Activated T-helper 1 cell treated with anti-CD3 and anti-CD28 coated beads, Interleukin-2, amount 50 U/mL, for 16 hours (primary cell): ENCODE measurements at regions not wholly inside any gene's neighbourhood (a gene's known extent, or its start where the extent isn't known, plus 50 kb on each side); places are given as distances from the start of the nearest gene placed in this dataset.
"Not testable (repeated sequence)": the region's sequence is repeated elsewhere in the genome, so short reads cannot be mapped to it uniquely, and the experiment has no call there.

ENCODE experiments used
- DNase-seq, 2 donors: peaks; one replicate each; pipeline ENCODE4 v3.0.0-alpha.2; 2020; ENCODE audit warnings: low read depth in 1 of 2, low spot score in 1 of 2

DNA sequence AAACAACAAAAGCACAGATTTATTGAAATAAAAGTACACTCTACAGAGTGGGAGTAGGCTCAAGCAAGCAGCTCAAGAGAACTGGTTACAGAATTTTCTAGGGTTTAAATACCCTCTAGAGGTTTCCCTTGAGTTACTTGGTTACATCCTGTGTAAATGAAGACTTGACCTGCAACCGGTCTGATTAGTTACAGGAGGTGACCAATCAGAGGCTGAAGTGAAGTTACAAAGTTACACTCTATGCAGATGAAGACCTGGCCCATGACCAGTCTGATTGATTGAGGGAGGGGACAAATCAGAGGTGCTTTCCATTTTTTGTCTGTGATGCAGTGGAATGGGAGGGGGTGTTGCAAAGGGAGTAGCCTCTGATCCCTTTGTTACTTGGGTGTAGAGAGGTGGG, 723.4 kb downstream of the ZPLD1 start:
- no peak for DNase-seq

- no peak for DNase-seq
Observed at GRCh38 chr3:103166890-103167289, 732.1 kb downstream of the ZPLD1 start.

- no peak for DNase-seq
Observed at GRCh38 chr3:103167850-103168249, 733.0 kb downstream of the ZPLD1 start.

- no peak for DNase-seq
Observed at GRCh38 chr3:103169289-103169688, 734.5 kb downstream of the ZPLD1 start.

DNA sequence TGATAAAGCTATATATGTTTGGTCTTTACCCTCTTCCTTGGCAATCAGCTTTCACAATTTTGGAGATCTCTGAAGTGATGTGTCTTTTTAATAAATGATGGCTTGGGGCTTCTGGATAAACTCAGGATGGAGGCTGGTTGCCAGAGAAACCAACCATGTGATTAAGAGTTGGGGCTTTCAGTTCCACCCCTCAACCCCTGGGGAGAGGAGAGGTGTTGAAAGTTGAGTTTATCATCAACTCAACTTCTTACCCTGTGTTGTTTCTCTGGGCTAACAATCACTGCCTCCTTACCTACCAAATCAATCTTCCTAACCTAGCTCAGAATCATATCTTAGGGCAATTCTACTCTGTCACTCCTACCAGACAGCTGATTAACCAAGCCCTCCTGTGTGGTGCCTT, 735.8 kb downstream of the ZPLD1 start:
- DNase-seq = no peak

DNA sequence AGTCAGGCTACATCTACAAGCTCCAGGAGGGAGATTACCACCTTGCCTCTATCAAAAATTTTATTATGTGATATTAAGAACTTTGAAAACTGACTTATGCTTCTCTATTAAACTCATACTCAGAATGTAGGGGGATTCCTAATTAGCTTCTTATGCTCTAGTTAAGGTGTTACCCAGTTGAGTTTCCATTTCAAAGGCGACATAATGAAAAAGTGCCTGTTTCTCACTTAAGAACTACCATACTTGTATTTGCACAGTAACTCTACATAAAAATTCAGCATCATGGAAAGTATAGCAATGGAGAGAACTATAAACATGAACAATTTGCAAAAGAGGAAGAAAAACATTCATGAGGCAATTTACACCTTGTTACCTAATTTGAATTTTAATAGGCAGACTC, 739.1 kb downstream of the ZPLD1 start:
- DNase-seq = no peak

DNA sequence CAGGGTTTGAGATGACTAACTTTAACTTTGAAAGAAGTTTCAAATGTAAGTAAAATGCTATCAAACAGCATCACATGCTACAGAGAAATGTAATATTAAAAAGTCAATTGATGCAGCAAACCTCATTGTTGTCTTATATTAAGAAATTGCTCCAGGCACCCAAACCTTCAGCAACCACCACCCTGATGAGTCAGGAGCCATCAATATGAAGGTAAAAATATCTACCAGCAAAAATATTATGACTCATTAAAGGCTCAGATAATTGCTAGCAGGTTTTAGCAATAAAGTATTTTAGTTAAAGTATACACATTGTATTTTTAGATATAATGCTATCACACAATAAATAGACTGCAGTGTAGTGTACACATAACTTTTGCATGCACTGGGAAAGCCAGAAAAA, 746.3 kb downstream of the ZPLD1 start:
- no peak for DNase-seq

- no peak for DNase-seq
Observed at GRCh38 chr3:103184772-103185171, 750.0 kb downstream of the ZPLD1 start.

- DNase-seq = no peak
Observed at GRCh38 chr3:103189941-103190340, 755.1 kb downstream of the ZPLD1 start.

GRCh38 chr3:103195216-103195615, 760.4 kb downstream of the ZPLD1 start:
- no peak for DNase-seq

GRCh38 chr3:103203441-103203840, 768.6 kb downstream of the ZPLD1 start:
- DNase-seq = no peak

GRCh38 chr3:103210583-103210982, 775.8 kb downstream of the ZPLD1 start:
- DNase-seq = no peak

- DNase-seq = no peak
Observed at GRCh38 chr3:103218146-103218545, 783.3 kb downstream of the ZPLD1 start.

DNA sequence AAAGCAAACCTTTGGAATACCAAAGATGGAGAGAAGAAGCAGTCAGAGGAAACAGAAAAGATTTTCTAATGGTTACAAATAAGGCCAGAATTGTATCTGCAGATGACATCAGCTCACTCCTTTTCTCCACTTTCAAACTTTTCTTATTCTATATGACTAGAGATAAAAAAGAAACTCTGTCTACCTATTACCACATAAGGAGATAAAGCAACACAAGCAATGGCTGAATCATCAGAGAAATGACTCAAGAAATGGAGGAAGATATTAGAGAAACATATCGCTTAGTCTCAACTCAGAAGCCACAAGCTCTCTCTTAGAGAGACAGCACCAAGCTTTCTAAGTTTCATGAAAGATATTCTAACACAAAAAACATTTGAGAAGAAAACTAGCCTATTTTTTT, 784.0 kb downstream of the ZPLD1 start:
- no peak for DNase-seq

GRCh38 chr3:103227651-103228050, 792.8 kb downstream of the ZPLD1 start:
- no peak for DNase-seq

DNA sequence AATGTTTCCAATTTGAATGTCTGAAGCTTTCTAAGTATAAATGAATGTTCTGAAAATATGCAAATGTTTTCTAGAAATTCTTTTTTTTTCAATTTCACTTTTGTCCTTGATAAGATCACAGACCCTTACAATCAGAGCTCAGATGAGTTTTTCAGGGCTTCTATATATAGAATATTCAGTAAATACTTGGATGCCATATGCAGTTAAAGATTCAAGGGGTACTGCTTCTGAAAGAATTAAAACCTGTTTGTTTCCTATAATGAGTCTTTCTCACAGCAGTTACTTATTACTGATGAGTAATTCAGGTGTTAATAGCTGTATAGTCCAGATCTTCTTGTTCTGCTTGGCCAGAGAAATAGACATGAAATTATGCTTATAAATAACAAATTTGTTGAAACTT, 812.6 kb downstream of the ZPLD1 start:
- DNase-seq = no peak

- DNase-seq = not testable (repeated sequence)
Observed at GRCh38 chr3:103254827-103255226, 820.0 kb downstream of the ZPLD1 start.

DNA sequence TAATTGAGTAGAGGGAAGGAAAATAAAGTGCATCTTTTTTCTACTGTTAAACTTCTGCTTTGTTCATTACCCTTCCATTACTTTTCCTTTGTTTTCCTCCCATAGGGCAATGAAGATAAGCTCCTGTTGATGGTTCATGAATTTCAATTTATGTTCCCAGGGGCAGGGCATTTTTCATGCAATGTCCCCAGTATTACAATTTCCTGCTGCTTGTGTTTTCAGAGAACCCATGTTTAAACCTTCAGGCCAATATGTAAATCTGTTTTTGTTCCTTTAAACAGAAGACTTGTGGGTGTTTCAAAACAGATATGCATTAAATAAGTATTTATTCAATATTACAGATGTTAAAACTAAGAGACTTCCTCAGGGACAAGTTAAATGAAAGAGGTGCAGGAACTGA, 834.5 kb downstream of the ZPLD1 start:
- no peak for DNase-seq

- DNase-seq = no peak
Observed at GRCh38 chr3:103271575-103271974, 836.8 kb downstream of the ZPLD1 start.

- DNase-seq = no peak
Observed at GRCh38 chr3:103295974-103296570, 861.3 kb downstream of the ZPLD1 start.

DNA sequence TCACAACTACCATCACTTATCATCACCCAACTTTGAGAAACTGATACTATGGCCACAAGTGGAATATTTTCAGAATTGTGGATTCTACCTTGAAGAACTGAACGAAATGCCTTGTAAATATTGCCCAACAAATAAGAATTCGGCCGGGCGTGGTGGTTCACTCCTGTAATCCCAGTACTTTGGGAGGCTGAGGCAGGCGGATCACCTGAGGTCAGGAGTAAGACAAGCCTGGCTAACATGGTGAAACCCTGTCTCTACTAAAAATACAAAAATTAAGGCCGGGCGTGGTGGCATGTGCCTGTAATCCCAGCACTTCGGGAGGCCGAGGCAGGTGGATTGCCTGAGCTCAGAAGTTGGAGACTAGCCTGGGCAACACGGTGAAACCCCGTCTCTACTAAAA, 862.7 kb downstream of the ZPLD1 start:
- not testable (repeated sequence) for DNase-seq

GRCh38 chr3:103306104-103306503, 871.3 kb downstream of the ZPLD1 start:
- no peak for DNase-seq

- DNase-seq = no peak
Observed at GRCh38 chr3:103308921-103309320, 874.1 kb downstream of the ZPLD1 start.

DNA sequence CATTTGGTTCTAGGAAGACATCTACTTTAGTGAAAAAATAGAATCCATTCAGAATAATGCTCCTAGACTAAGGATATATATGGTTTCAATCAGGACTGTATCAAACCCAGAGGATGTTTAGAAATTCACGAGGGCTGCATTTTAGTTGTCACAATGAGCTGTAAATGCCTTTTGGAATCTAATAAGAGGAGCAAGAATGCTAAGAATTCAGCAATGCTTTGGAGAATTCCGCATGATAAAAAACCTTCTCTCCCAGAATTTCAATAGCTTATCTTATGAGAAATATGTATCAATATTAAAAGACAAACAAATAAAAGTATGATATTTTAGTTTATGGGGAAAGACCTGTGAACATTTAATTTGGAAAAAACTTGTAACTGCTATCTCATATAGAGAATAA, 885.1 kb downstream of the ZPLD1 start:
- DNase-seq = no peak
